ENCODE measurements at regions not wholly inside any gene's neighbourhood (a gene's known extent, or its start where the extent isn't known, plus 50 kb on each side); places are given as distances from the start of the nearest gene placed in this dataset.
A peak's percentile ranks its signal among the peaks of the same experiment; 100 is the strongest.

- TF ChIP-seq, protein P1, sequence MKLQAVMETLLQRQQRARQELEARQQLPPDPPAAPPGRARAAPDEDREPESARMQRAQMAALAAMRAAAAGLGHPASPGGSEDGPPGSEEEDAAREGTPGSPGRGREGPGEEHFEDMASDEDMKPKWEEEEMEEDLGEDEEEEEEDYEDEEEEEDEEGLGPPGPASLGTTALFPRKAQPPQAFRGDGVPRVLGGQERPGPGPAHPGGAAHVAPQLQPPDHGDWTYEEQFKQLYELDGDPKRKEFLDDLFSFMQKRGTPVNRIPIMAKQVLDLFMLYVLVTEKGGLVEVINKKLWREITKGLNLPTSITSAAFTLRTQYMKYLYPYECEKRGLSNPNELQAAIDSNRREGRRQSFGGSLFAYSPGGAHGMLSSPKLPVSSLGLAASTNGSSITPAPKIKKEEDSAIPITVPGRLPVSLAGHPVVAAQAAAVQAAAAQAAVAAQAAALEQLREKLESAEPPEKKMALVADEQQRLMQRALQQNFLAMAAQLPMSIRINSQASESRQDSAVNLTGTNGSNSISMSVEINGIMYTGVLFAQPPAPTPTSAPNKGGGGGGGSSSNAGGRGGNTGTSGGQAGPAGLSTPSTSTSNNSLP (IDR thresholded peaks at IDR 0.05; ENCODE audit: low read depth, low read length), result peak; percentile 98
- TF ChIP-seq ZNF253 (CRISPR knock-in tag; IDR thresholded peaks at IDR 0.05; ENCODE audit: borderline replicate concordance) (no peak), ZNF205 (CRISPR knock-in tag; IDR thresholded peaks at IDR 0.05) (peak; percentile 63; the same call in 1 of the 2 replicates), ZNF609 (CRISPR knock-in tag; IDR thresholded peaks at IDR 0.05; ENCODE audit: borderline replicate concordance) (peak; percentile 97), GTF2F1 (IDR thresholded peaks at IDR 0.05; ENCODE audit: low read length) (peak; percentile 62; the same call in 1 of the 2 replicates), ZNF225 (CRISPR knock-in tag; IDR thresholded peaks at IDR 0.05) (no peak), ZMYM4 (CRISPR knock-in tag; IDR thresholded peaks at IDR 0.05) (peak; percentile 97), PPARG (CRISPR knock-in tag; conservative IDR thresholded peaks at IDR 0.05) (peak; percentile 92), CEBPG (CRISPR knock-in tag; IDR thresholded peaks at IDR 0.05) (peak; percentile 96), TAF15 (IDR thresholded peaks at IDR 0.05; ENCODE audit: low read depth, low read length, poor library complexity, severe bottlenecking) (no peak), MAFF (IDR thresholded peaks at IDR 0.05; ENCODE audit: low read depth, low read length) (peak; percentile 76), ZNF343 (CRISPR knock-in tag; IDR thresholded peaks at IDR 0.05) (peak; percentile 74; the same call in 1 of the 2 replicates), ZNF430 (CRISPR knock-in tag; IDR thresholded peaks at IDR 0.05) (peak; percentile 85; the same call in 1 of the 2 replicates), FOXP4 (CRISPR knock-in tag; IDR thresholded peaks at IDR 0.05) (peak; percentile 98), CBFB (CRISPR knock-in tag; IDR thresholded peaks at IDR 0.05) (peak; percentile 99)
These were observed 245.0 kb upstream of the FN1 start (continued) for GRCh38 chr2:215680605-215681598.

All from HepG2 (cell line).